ENCODE measurements at regions not wholly inside any gene's neighbourhood (a gene's known extent, or its start where the extent isn't known, plus 50 kb on each side); places are given as distances from the start of the nearest gene placed in this dataset.

DNA sequence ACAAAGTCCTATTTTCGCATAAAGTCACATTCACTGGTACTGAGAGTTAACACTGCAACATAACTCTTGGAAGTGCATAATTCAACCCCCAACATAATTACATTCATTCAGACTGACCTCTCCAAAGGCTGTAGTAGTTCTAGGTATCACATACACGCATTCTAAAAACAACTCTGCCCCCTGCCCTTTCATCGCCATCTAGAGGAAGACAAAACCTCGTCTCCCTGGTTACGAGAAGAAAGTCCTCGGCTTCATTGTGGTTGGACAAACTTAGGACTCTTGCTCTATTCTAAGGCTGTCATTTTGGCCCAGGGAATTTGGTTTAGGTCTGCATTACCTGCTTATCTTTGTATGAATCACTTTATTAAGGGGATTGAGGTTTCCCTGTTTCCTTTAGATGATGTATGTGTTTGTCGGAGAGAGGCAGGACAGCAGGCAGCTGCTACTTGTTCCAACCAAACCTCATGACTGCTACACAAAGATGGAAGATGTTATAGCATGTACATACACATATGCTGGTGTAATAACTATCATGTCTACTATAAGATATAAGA, 215.4 kb upstream of the NRXN1 start:
- no peaks in the 10 kb centered on the region for H3K79me2 ChIP-seq
- TF ChIP-seq, protein P1, sequence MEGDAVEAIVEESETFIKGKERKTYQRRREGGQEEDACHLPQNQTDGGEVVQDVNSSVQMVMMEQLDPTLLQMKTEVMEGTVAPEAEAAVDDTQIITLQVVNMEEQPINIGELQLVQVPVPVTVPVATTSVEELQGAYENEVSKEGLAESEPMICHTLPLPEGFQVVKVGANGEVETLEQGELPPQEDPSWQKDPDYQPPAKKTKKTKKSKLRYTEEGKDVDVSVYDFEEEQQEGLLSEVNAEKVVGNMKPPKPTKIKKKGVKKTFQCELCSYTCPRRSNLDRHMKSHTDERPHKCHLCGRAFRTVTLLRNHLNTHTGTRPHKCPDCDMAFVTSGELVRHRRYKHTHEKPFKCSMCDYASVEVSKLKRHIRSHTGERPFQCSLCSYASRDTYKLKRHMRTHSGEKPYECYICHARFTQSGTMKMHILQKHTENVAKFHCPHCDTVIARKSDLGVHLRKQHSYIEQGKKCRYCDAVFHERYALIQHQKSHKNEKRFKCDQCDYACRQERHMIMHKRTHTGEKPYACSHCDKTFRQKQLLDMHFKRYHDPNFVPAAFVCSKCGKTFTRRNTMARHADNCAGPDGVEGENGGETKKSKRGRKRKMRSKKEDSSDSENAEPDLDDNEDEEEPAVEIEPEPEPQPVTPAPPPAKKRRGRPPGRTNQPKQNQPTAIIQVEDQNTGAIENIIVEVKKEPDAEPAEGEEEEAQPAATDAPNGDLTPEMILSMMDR (IDR thresholded peaks at IDR 0.05), result no peak
- no peaks in the 10 kb centered on the region for H3K36me3 ChIP-seq (ENCODE audit: control insufficient read depth, insufficient read depth, low read length)
- H3K27ac ChIP-seq, result no peak overlapping the region
- no peak overlapping the region for H3K4me2 ChIP-seq (ENCODE audit: low read length)
- H2AFZ ChIP-seq, result no peak overlapping the region
- H3K4me3 ChIP-seq (ENCODE audit: low read depth, low read length), result no peak overlapping the region
- H3K4me1 ChIP-seq, result no peaks in the 10 kb centered on the region
- H3K27me3 ChIP-seq (ENCODE audit: control insufficient read depth, insufficient read depth, low read length), result no peaks in the 10 kb centered on the region
- no peak overlapping the region for H3K9ac ChIP-seq
- H3K9me3 ChIP-seq (ENCODE audit: control insufficient read depth, low read length), result no peaks in the 10 kb centered on the region

DNA sequence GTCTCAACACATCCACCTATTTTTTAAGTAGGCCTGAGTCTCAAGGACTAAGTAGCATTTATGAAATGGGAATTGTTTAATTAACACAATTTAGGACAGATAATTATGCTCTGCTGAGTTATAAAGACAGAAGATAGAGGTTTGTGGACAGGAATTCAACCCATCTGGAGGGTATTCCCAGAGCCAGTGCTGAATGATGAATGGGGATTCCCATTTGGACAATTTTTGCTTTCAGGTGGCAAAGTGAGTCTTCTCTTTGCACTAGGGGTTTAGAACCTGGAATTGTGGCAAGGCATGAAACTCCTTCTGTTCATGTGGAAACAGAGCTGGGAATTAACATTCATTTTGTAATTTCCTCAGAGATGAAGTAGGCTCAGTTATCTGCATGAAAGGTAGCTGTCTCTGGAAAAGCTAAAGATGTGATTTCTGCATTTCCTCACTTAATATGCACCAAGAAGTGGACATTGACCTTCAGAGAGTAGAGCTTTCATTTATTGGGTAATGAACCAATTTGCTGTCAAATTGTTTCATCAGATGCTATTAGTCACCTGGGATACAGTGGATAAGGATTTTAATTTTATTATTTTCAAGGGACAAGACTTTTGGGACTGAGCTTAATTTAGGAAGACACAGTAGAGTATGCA, 212.1 kb upstream of the NRXN1 start:
- no peak overlapping the region for H3K9ac ChIP-seq

DNA sequence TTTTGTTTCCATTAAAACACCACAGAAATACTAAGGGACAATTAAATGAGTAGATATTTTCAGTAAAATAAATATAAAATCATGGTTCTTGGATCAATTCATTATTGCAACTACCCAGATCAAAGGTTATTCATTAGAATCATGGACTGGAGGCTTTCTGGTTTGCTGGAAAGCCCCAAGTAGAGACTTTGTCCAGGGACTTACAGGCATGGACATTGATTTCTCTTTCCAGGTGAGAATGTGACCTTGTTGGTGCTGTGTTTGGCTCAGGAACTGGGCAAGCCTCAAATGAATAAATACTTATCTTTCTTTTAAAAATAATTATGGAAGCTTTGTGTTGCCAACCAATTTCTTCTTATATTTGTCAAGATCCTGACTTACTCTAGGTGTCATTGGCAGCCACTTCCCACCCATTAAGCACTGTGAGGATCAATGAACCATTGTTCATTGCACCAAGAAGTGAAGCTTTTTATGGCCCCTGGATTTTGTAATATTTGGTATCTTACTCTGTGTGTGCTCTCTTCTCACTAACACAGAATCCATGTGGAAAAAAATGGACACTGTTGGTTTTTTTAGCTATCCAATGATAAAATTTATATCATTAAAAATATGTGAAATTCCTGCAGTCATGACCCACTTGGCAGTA, 205.8 kb upstream of the NRXN1 start:
- H3K27ac ChIP-seq, result no peak overlapping the region
- H3K9me3 ChIP-seq (ENCODE audit: control insufficient read depth, low read length), result no peaks in the 10 kb centered on the region
- H3K4me3 ChIP-seq (ENCODE audit: low read depth, low read length), result no peak overlapping the region
- no peak overlapping the region for H2AFZ ChIP-seq
- H3K4me1 ChIP-seq, result no peaks in the 10 kb centered on the region
- no peak overlapping the region for H3K9ac ChIP-seq
- H3K27me3 ChIP-seq (ENCODE audit: control insufficient read depth, insufficient read depth, low read length), result no peaks in the 10 kb centered on the region
- H3K79me2 ChIP-seq, result no peaks in the 10 kb centered on the region
- no peaks in the 10 kb centered on the region for H3K36me3 ChIP-seq (ENCODE audit: control insufficient read depth, insufficient read depth, low read length)
- TF ChIP-seq, protein P1 (IDR thresholded peaks at IDR 0.05), result no peak
- H3K4me2 ChIP-seq (ENCODE audit: low read length), result no peak overlapping the region

More for the DNA sequence above, 212.1 kb upstream of the NRXN1 start:
- no peak overlapping the region for H2AFZ ChIP-seq
- no peaks in the 10 kb centered on the region for H3K9me3 ChIP-seq (ENCODE audit: control insufficient read depth, low read length)
- H3K27me3 ChIP-seq (ENCODE audit: control insufficient read depth, insufficient read depth, low read length), result no peaks in the 10 kb centered on the region
- H3K4me3 ChIP-seq (ENCODE audit: low read depth, low read length), result no peak overlapping the region
- H3K4me1 ChIP-seq, result no peaks in the 10 kb centered on the region
- TF ChIP-seq, protein P1 (IDR thresholded peaks at IDR 0.05), result no peak
- H3K36me3 ChIP-seq (ENCODE audit: control insufficient read depth, insufficient read depth, low read length), result no peaks in the 10 kb centered on the region
- no peaks in the 10 kb centered on the region for H3K79me2 ChIP-seq
- H3K27ac ChIP-seq, result no peak overlapping the region
- no peak overlapping the region for H3K4me2 ChIP-seq (ENCODE audit: low read length)

DNA sequence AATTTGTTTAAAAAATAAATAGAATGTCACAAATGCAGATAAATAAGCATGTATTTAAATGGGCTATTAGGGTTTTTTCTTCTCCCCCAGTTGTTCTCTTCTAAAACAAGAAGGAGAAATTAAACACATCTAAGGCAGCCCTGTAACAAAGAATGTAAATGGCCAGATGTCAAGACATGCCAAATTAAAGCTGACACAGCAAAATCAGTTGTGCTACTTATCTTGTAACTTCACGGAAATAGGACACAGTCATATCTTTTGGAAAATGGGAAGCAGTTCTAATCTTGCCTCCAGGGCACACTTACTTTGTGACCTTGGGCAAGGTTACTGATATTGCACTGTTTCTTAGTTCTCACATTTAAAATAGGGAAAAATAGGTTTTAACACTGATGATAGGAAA, 200.1 kb upstream of the NRXN1 start:
- no peak overlapping the region for H3K9ac ChIP-seq
- TF ChIP-seq, protein P1 (IDR thresholded peaks at IDR 0.05), result no peak
- H3K4me3 ChIP-seq (ENCODE audit: low read depth, low read length), result no peak overlapping the region
- H3K27me3 ChIP-seq (ENCODE audit: control insufficient read depth, insufficient read depth, low read length), result no peaks in the 10 kb centered on the region
- no peak overlapping the region for H3K4me2 ChIP-seq (ENCODE audit: low read length)
- no peaks in the 10 kb centered on the region for H3K9me3 ChIP-seq (ENCODE audit: control insufficient read depth, low read length)
- no peak overlapping the region for H3K27ac ChIP-seq
- H2AFZ ChIP-seq, result no peak overlapping the region
- no peaks in the 10 kb centered on the region for H3K36me3 ChIP-seq (ENCODE audit: control insufficient read depth, insufficient read depth, low read length)
- no peaks in the 10 kb centered on the region for H3K4me1 ChIP-seq
- no peaks in the 10 kb centered on the region for H3K79me2 ChIP-seq

Data from parathyroid adenoma (tissue), 2 donors.